ENCODE measurements at regions not wholly inside any gene's neighbourhood (a gene's known extent, or its start where the extent isn't known, plus 50 kb on each side); places are given as distances from the start of the nearest gene placed in this dataset.

DNA sequence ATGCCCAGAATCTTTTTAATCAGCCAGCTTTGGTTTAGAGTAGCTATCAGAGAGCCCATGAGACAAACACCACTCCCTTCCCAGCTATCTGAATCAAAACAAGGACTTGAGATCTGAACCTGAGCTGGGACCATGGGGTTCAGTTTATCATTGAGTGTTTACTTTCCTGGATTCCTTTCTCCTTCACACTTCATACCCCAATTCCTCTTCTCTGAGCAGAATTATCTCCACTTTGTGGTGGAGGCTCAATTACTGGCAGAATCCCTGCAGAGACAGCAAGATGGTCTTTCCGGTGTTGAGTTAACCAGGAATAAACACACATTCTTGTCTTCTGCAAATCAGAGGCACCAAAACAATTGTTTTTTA lies 102.4 kb downstream of the RPL22L1 start:
- no peak overlapping the region for H3K4me3 ChIP-seq (ENCODE audit: low read depth, low read length)
- H3K9me3 Mint-ChIP-seq: no peaks in the 10 kb centered on the region

DNA sequence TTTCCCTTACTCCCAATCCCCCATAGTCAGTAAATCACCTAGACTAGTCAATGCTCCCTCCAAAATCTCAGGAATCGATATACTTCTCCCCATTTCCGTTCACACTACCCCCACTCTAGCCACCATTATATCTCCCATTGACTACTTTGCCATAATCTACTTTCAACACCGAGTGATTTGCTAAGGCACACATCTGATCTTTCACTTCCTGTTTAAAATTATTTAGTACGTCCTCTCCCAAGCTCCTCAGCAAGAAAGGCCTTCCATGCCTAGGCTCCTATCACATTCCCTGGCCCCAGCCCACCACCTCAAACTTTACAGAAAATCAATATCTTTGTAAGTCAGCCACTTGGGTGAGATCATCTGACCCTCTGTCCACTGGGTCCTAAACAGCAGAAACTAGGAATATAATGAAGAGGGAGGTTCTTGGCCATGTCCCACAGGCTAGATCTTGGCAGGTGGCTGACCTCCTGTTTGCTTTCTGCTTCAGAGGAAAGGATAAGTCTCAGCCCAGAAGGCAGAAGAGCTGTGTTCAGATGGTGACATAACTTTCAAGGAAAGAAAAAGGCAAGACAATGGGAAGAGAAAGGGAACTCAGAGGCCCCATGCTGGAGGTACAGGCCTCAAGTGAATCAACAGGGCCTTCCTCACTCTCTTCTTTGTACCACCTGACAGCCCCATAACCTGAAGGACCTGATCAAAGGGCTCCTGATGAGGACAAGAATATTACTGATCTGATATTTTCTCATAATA lies 103.0 kb downstream of the RPL22L1 start:
- Histone ChIP-seq H3K4me1 (ENCODE audit: control insufficient read depth, insufficient read depth, low read length, poor library complexity, severe bottlenecking) (no peaks in the 10 kb centered on the region), H3K9me3 (ENCODE audit: control insufficient read depth in 2 of 2, low read length in 2 of 2) (no peaks in the 10 kb centered on the region), H3K36me3 (ENCODE audit: control insufficient read depth, insufficient read depth, low read length) (no peaks in the 10 kb centered on the region), H3K4me3 (ENCODE audit: low read depth, low read length) (no peak overlapping the region), H3K27me3 (ENCODE audit: control insufficient read depth, insufficient read depth, low read length) (peaks cover 1% of the 10 kb centered on the region), H3K27ac (ENCODE audit: insufficient read depth, low read length, poor library complexity, severe bottlenecking) (no peak overlapping the region)
- ATAC-seq (ENCODE audit: low read depth in 2 of 2) (no peak), DNase-seq (no peak)
- Mint-ChIP-seq H3K9me3 (no peaks in the 10 kb centered on the region), H3K36me3 (no peaks in the 10 kb centered on the region), H3K4me3 (no peak overlapping the region), H3K27ac (no peak overlapping the region), H3K4me1 (no peaks in the 10 kb centered on the region), H3K27me3 (peaks cover 4% of the 10 kb centered on the region)

More for the DNA sequence above, 102.4 kb downstream of the RPL22L1 start:
- Histone ChIP-seq H3K4me1 (ENCODE audit: control insufficient read depth, insufficient read depth, low read length, poor library complexity, severe bottlenecking) (no peaks in the 10 kb centered on the region), H3K36me3 (ENCODE audit: control insufficient read depth, insufficient read depth, low read length) (no peaks in the 10 kb centered on the region), H3K27ac (ENCODE audit: insufficient read depth, low read length, poor library complexity, severe bottlenecking) (no peak overlapping the region), H3K9me3 (ENCODE audit: control insufficient read depth in 2 of 2, low read length in 2 of 2) (no peaks in the 10 kb centered on the region), H3K27me3 (ENCODE audit: control insufficient read depth, insufficient read depth, low read length) (no peaks in the 10 kb centered on the region)
- Mint-ChIP-seq H3K4me3 (no peak overlapping the region), H3K27ac (no peak overlapping the region), H3K27me3 (peaks cover 4% of the 10 kb centered on the region), H3K4me1 (no peaks in the 10 kb centered on the region), H3K36me3 (no peaks in the 10 kb centered on the region)
- DNase-seq (no peak), ATAC-seq (ENCODE audit: low read depth in 2 of 2) (no peak)

DNA sequence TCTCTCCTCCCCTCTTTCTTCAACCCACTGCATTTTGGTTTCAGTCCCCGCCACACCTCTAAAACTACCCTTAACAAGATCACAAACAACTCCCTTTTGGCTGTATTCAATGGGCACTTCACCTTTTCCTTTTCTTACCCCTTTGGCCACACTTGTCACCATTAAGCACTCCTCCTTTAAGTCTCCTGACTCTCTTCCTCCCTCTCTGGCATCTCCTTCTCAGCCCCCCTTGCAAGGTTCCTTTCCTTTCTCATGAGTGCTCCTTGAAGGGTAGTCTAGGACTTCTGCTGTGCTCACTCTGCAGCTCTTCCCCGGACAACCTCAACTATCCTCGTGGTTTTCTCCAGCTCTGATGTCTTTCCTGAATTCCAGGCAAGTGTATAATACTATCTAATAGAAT lies 103.7 kb downstream of the RPL22L1 start:
- no peak overlapping the region for H3K27ac ChIP-seq (ENCODE audit: insufficient read depth, low read length, poor library complexity, severe bottlenecking)

DNA sequence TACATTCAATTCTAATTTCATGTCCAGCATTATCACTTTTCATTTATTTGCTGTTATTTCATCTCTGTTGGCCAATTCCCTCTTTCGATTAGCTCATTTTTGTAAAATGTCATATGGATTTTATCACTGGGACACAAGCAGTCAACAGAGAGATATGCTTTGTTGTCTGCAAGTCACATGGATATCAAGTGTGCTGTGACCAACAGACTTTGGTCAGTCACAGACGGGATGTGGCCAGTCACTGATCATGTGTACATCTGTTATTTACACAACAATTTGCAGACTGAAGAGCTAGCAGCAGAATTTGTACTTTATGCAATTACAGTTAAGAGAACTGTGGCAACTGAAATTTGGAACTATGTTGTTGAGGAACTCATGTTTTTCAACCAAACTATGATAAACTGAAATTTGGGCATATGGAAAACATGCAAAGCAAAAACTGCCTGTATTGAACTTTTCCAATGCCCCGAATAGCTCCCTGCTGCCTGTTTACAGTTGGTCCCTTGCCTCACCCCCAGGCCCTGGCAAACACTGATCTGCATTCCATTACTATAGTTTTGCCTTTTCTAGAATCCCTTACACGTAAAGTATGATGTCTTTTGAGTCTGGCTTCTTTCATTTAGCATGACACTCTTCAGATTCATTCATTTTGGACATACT lies 104.4 kb downstream of the RPL22L1 start:
- Histone ChIP-seq H3K4me3 (ENCODE audit: low read depth, low read length) (no peak overlapping the region), H3K9me3 (ENCODE audit: control insufficient read depth in 2 of 2, low read length in 2 of 2) (no peaks in the 10 kb centered on the region), H3K27me3 (ENCODE audit: control insufficient read depth, insufficient read depth, low read length) (peaks cover 8% of the 10 kb centered on the region), H3K4me1 (ENCODE audit: control insufficient read depth, insufficient read depth, low read length, poor library complexity, severe bottlenecking) (no peaks in the 10 kb centered on the region), H3K36me3 (ENCODE audit: control insufficient read depth, insufficient read depth, low read length) (no peaks in the 10 kb centered on the region), H3K27ac (ENCODE audit: insufficient read depth, low read length, poor library complexity, severe bottlenecking) (no peak overlapping the region)
- no peak for ATAC-seq (ENCODE audit: low read depth in 2 of 2)
- no peak overlapping the region for H3K27ac Mint-ChIP-seq
- H3K27me3 Mint-ChIP-seq: peaks cover 4% of the 10 kb centered on the region
- H3K36me3 Mint-ChIP-seq: no peaks in the 10 kb centered on the region
- H3K9me3 Mint-ChIP-seq: peaks cover 0 to 1% (median 0%) of the 10 kb centered on the region in 7 donors
- H3K4me3 Mint-ChIP-seq: no peak overlapping the region
- no peaks in the 10 kb centered on the region for H3K4me1 Mint-ChIP-seq
- no peak for DNase-seq

More for the DNA sequence above, 103.7 kb downstream of the RPL22L1 start:
- no peak for ATAC-seq (ENCODE audit: low read depth in 2 of 2)
- DNase-seq: no peak
- H3K9me3 ChIP-seq (ENCODE audit: control insufficient read depth in 2 of 2, low read length in 2 of 2): no peaks in the 10 kb centered on the region
- Mint-ChIP-seq H3K9me3 (peaks cover 0 to 1% (median 0%) of the 10 kb centered on the region in 7 donors), H3K4me3 (no peak overlapping the region), H3K27me3 (peaks cover 4% of the 10 kb centered on the region), H3K27ac (peak overlapping the region in 1 of 3 donors; percentile 18), H3K36me3 (no peaks in the 10 kb centered on the region), H3K4me1 (no peaks in the 10 kb centered on the region)
- H3K4me1 ChIP-seq (ENCODE audit: control insufficient read depth, insufficient read depth, low read length, poor library complexity, severe bottlenecking): no peaks in the 10 kb centered on the region
- peaks cover 3% of the 10 kb centered on the region for H3K27me3 ChIP-seq (ENCODE audit: control insufficient read depth, insufficient read depth, low read length)
- no peak overlapping the region for H3K4me3 ChIP-seq (ENCODE audit: low read depth, low read length)
- H3K36me3 ChIP-seq (ENCODE audit: control insufficient read depth, insufficient read depth, low read length): no peaks in the 10 kb centered on the region

DNA sequence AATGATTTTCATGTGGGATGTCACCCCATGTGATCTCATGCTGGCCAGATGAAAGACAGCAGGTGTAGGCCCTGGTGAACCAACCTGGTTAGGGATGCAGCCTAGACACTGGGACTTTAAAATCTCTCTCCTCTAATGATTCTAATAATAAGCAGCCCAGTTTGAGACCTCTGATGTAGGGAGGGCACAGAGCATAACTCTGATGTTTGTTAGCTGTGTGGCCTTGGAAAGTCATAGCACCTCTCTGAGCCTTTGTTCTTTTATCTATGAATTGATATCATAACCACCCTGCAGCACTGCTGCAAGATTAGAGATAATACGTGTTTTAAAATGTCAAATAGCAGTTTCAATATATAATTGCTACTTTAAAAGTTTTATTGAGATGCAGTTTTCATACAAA lies 106.0 kb downstream of the RPL22L1 start:
- Mint-ChIP-seq H3K27me3 (peaks cover 8% of the 10 kb centered on the region), H3K36me3 (no peaks in the 10 kb centered on the region), H3K9me3 (peaks cover 0 to 1% (median 0%) of the 10 kb centered on the region in 7 donors), H3K4me1 (no peaks in the 10 kb centered on the region), H3K4me3 (no peak overlapping the region), H3K27ac (no peak overlapping the region)
- Histone ChIP-seq H3K4me3 (ENCODE audit: low read depth, low read length) (no peak overlapping the region), H3K36me3 (ENCODE audit: control insufficient read depth, insufficient read depth, low read length) (no peaks in the 10 kb centered on the region), H3K4me1 (ENCODE audit: control insufficient read depth, insufficient read depth, low read length, poor library complexity, severe bottlenecking) (no peaks in the 10 kb centered on the region), H3K27ac (ENCODE audit: insufficient read depth, low read length, poor library complexity, severe bottlenecking) (no peak overlapping the region), H3K9me3 (ENCODE audit: control insufficient read depth in 2 of 2, low read length in 2 of 2) (no peaks in the 10 kb centered on the region), H3K27me3 (ENCODE audit: control insufficient read depth, insufficient read depth, low read length) (peaks cover 8% of the 10 kb centered on the region)
- no peak for ATAC-seq (ENCODE audit: low read depth in 2 of 2)
- DNase-seq: no peak

DNA sequence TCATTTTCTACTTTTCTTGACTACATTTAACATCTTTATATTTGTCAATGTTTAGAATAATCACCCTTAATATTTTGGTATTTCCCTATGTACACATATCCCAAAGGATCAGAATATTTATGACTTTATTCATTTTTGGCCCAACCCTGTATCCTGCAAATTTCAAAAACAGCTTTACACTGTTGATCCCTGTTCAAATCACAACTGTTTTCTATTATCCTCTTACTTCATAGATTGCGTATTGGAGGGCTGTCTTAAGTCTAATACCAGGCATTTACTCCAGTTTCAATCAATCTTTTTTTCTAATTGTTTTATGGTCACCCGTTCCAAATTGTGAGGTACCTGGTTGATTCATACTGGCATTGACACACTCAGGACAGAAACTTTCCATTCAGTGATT lies 107.9 kb downstream of the RPL22L1 start:
- Histone ChIP-seq H3K9me3 (ENCODE audit: control insufficient read depth in 2 of 2, low read length in 2 of 2) (no peaks in the 10 kb centered on the region), H3K27ac (ENCODE audit: insufficient read depth, low read length, poor library complexity, severe bottlenecking) (no peak overlapping the region), H3K36me3 (ENCODE audit: control insufficient read depth, insufficient read depth, low read length) (no peaks in the 10 kb centered on the region), H3K4me3 (ENCODE audit: low read depth, low read length) (no peak overlapping the region), H3K4me1 (ENCODE audit: control insufficient read depth, insufficient read depth, low read length, poor library complexity, severe bottlenecking) (no peaks in the 10 kb centered on the region), H3K27me3 (ENCODE audit: control insufficient read depth, insufficient read depth, low read length) (peaks cover 8% of the 10 kb centered on the region)
- Mint-ChIP-seq H3K27ac (no peak overlapping the region), H3K4me1 (no peaks in the 10 kb centered on the region), H3K4me3 (no peak overlapping the region), H3K36me3 (no peaks in the 10 kb centered on the region), H3K27me3 (peaks cover 17% of the 10 kb centered on the region), H3K9me3 (peaks cover 0 to 1% (median 0%) of the 10 kb centered on the region in 7 donors)
- ATAC-seq (ENCODE audit: low read depth in 2 of 2): no peak
- DNase-seq: no peak

DNA sequence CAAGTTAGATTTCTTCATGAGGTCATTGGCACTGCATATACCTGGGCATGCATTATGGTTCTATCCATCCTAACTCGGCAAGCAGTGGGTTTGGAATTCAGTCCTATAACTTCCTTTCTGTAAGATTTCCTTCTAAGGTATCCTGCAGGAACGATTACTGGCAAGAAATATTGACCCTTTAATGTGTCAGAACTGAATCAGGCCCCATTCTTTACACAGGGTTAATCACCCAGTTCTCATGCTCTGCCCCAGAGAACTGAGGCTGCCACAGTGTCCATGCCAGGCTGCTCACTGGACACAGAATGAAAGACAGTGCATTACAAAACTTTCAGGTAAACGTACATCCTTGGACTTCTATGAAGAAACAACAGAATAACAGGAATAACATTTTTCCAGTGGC lies 108.9 kb downstream of the RPL22L1 start:
- Mint-ChIP-seq H3K27ac (no peak overlapping the region), H3K36me3 (no peaks in the 10 kb centered on the region), H3K27me3 (peaks cover 12% of the 10 kb centered on the region), H3K4me1 (no peaks in the 10 kb centered on the region), H3K9me3 (peaks cover 0 to 1% (median 0%) of the 10 kb centered on the region in 7 donors), H3K4me3 (no peak overlapping the region)
- Histone ChIP-seq H3K4me3 (ENCODE audit: low read depth, low read length) (no peak overlapping the region), H3K27ac (ENCODE audit: insufficient read depth, low read length, poor library complexity, severe bottlenecking) (no peak overlapping the region), H3K36me3 (ENCODE audit: control insufficient read depth, insufficient read depth, low read length) (no peaks in the 10 kb centered on the region), H3K4me1 (ENCODE audit: control insufficient read depth, insufficient read depth, low read length, poor library complexity, severe bottlenecking) (no peaks in the 10 kb centered on the region), H3K27me3 (ENCODE audit: control insufficient read depth, insufficient read depth, low read length) (peaks cover 8% of the 10 kb centered on the region), H3K9me3 (ENCODE audit: control insufficient read depth in 2 of 2, low read length in 2 of 2) (no peaks in the 10 kb centered on the region)
- no peak for ATAC-seq (ENCODE audit: low read depth in 2 of 2)
- DNase-seq: no peak

DNA sequence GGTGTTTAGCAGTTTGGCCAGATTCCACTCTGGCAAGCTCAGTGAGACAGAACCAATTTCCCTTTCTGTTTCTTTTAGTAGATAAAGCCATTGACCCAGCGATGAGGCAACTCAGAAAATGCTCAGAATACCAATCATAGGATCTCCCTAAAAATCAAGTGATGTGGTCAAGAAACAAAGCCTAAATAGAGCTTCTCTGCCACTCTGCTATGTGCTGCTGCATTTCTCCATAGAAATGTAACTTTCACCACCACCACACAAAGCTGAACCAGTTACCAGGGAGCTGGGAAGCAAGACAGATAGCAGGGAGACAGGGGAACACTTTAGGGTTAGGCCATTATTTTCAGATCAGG lies 109.8 kb downstream of the RPL22L1 start:
- H3K4me3 Mint-ChIP-seq: no peak overlapping the region
- H3K4me1 Mint-ChIP-seq: no peaks in the 10 kb centered on the region
- H3K9me3 ChIP-seq (ENCODE audit: control insufficient read depth in 2 of 2, low read length in 2 of 2): no peaks in the 10 kb centered on the region
- no peak overlapping the region for H3K4me3 ChIP-seq (ENCODE audit: low read depth, low read length)
- no peaks in the 10 kb centered on the region for H3K36me3 Mint-ChIP-seq
- peaks cover 12% of the 10 kb centered on the region for H3K27me3 Mint-ChIP-seq
- H3K27me3 ChIP-seq (ENCODE audit: control insufficient read depth, insufficient read depth, low read length): peaks cover 11% of the 10 kb centered on the region
- H3K4me1 ChIP-seq (ENCODE audit: control insufficient read depth, insufficient read depth, low read length, poor library complexity, severe bottlenecking): no peaks in the 10 kb centered on the region
- H3K27ac Mint-ChIP-seq: no peak overlapping the region
- no peaks in the 10 kb centered on the region for H3K36me3 ChIP-seq (ENCODE audit: control insufficient read depth, insufficient read depth, low read length)
- DNase-seq: no peak
- no peak for ATAC-seq (ENCODE audit: low read depth in 2 of 2)
- H3K9me3 Mint-ChIP-seq: peaks cover 0 to 1% (median 0%) of the 10 kb centered on the region in 7 donors
- H3K27ac ChIP-seq (ENCODE audit: insufficient read depth, low read length, poor library complexity, severe bottlenecking): no peak overlapping the region

Data from CD4-positive, CD25-positive, alpha-beta regulatory T cell (primary cell).